ENCODE measurements at regions not wholly inside any gene's neighbourhood (a gene's known extent, or its start where the extent isn't known, plus 50 kb on each side); places are given as distances from the start of the nearest gene placed in this dataset.

- no peaks in the 10 kb centered on the region for H3K4me1 ChIP-seq (ENCODE audit: control insufficient read depth in 2 of 2, insufficient read depth in 2 of 2, low read length in 2 of 2)
- no peaks in the 10 kb centered on the region for H3K9me3 ChIP-seq (ENCODE audit: control insufficient read depth in 2 of 2, low read length in 2 of 2)
- H3K27ac ChIP-seq (ENCODE audit: low read depth in 2 of 2, low read length in 2 of 2): no peak overlapping the region
- H3K36me3 ChIP-seq (ENCODE audit: control insufficient read depth in 2 of 2, insufficient read depth in 2 of 2, low read length in 2 of 2): no peaks in the 10 kb centered on the region
- H3K9ac ChIP-seq (ENCODE audit: low read depth in 1 of 2, low read length in 2 of 2): no peak overlapping the region
- H3K4me3 ChIP-seq (ENCODE audit: low read length in 2 of 2): no peak overlapping the region
- no peaks in the 10 kb centered on the region for H3K27me3 ChIP-seq (ENCODE audit: control insufficient read depth in 2 of 2, insufficient read depth in 2 of 2, low read length in 2 of 2)
Measured at GRCh38 chr1:29973406-29973805, 737.1 kb downstream of the PTPRU start.

- Histone ChIP-seq H3K4me3 (ENCODE audit: low read length in 2 of 2) (no peak overlapping the region), H3K9me3 (ENCODE audit: control insufficient read depth in 2 of 2, low read length in 2 of 2) (no peaks in the 10 kb centered on the region), H3K4me1 (ENCODE audit: control insufficient read depth in 2 of 2, insufficient read depth in 2 of 2, low read length in 2 of 2) (no peaks in the 10 kb centered on the region), H3K27me3 (ENCODE audit: control insufficient read depth in 2 of 2, insufficient read depth in 2 of 2, low read length in 2 of 2) (no peaks in the 10 kb centered on the region), H3K27ac (ENCODE audit: low read depth in 2 of 2, low read length in 2 of 2) (no peak overlapping the region), H3K36me3 (ENCODE audit: control insufficient read depth in 2 of 2, insufficient read depth in 2 of 2, low read length in 2 of 2) (no peaks in the 10 kb centered on the region), H3K9ac (ENCODE audit: low read depth in 1 of 2, low read length in 2 of 2) (no peak overlapping the region)
Measured at GRCh38 chr1:29972421-29973053, 736.2 kb downstream of the PTPRU start.

- Histone ChIP-seq H3K9me3 (ENCODE audit: control insufficient read depth in 2 of 2, low read length in 2 of 2) (no peaks in the 10 kb centered on the region), H3K36me3 (ENCODE audit: control insufficient read depth in 2 of 2, insufficient read depth in 2 of 2, low read length in 2 of 2) (no peaks in the 10 kb centered on the region), H3K4me3 (ENCODE audit: low read length in 2 of 2) (no peak overlapping the region)
Measured at GRCh38 chr1:29971703-29972102, 735.4 kb downstream of the PTPRU start.

GRCh38 chr1:29970747-29971325, 734.5 kb downstream of the PTPRU start:
- Histone ChIP-seq H3K27me3 (ENCODE audit: control insufficient read depth in 2 of 2, insufficient read depth in 2 of 2, low read length in 2 of 2) (no peaks in the 10 kb centered on the region), H3K9ac (ENCODE audit: low read depth in 1 of 2, low read length in 2 of 2) (no peak overlapping the region), H3K27ac (ENCODE audit: low read depth in 2 of 2, low read length in 2 of 2) (no peak overlapping the region), H3K36me3 (ENCODE audit: control insufficient read depth in 2 of 2, insufficient read depth in 2 of 2, low read length in 2 of 2) (no peaks in the 10 kb centered on the region), H3K4me1 (ENCODE audit: control insufficient read depth in 2 of 2, insufficient read depth in 2 of 2, low read length in 2 of 2) (no peaks in the 10 kb centered on the region), H3K4me3 (ENCODE audit: low read length in 2 of 2) (no peak overlapping the region), H3K9me3 (ENCODE audit: control insufficient read depth in 2 of 2, low read length in 2 of 2) (no peaks in the 10 kb centered on the region)

More at GRCh38 chr1:29971703-29972102, 735.4 kb downstream of the PTPRU start:
- Histone ChIP-seq H3K4me1 (ENCODE audit: control insufficient read depth in 2 of 2, insufficient read depth in 2 of 2, low read length in 2 of 2) (no peaks in the 10 kb centered on the region), H3K27ac (ENCODE audit: low read depth in 2 of 2, low read length in 2 of 2) (no peak overlapping the region), H3K27me3 (ENCODE audit: control insufficient read depth in 2 of 2, insufficient read depth in 2 of 2, low read length in 2 of 2) (no peaks in the 10 kb centered on the region), H3K9ac (ENCODE audit: low read depth in 1 of 2, low read length in 2 of 2) (no peak overlapping the region)

GRCh38 chr1:29969576-29969975, 733.3 kb downstream of the PTPRU start:
- Histone ChIP-seq H3K36me3 (ENCODE audit: control insufficient read depth in 2 of 2, insufficient read depth in 2 of 2, low read length in 2 of 2) (no peaks in the 10 kb centered on the region), H3K9me3 (ENCODE audit: control insufficient read depth in 2 of 2, low read length in 2 of 2) (no peaks in the 10 kb centered on the region), H3K27me3 (ENCODE audit: control insufficient read depth in 2 of 2, insufficient read depth in 2 of 2, low read length in 2 of 2) (no peaks in the 10 kb centered on the region), H3K4me1 (ENCODE audit: control insufficient read depth in 2 of 2, insufficient read depth in 2 of 2, low read length in 2 of 2) (no peaks in the 10 kb centered on the region), H3K9ac (ENCODE audit: low read depth in 1 of 2, low read length in 2 of 2) (no peak overlapping the region), H3K27ac (ENCODE audit: low read depth in 2 of 2, low read length in 2 of 2) (no peak overlapping the region), H3K4me3 (ENCODE audit: low read length in 2 of 2) (no peak overlapping the region)

- no peaks in the 10 kb centered on the region for H3K27me3 ChIP-seq (ENCODE audit: control insufficient read depth in 2 of 2, insufficient read depth in 2 of 2, low read length in 2 of 2)
- no peak overlapping the region for H3K9ac ChIP-seq (ENCODE audit: low read depth in 1 of 2, low read length in 2 of 2)
Measured at GRCh38 chr1:29967261-29967660, 730.9 kb downstream of the PTPRU start.

GRCh38 chr1:29966526-29967045, 730.3 kb downstream of the PTPRU start:
- no peaks in the 10 kb centered on the region for H3K9me3 ChIP-seq (ENCODE audit: control insufficient read depth in 2 of 2, low read length in 2 of 2)
- H3K27ac ChIP-seq (ENCODE audit: low read depth in 2 of 2, low read length in 2 of 2): no peak overlapping the region
- H3K4me1 ChIP-seq (ENCODE audit: control insufficient read depth in 2 of 2, insufficient read depth in 2 of 2, low read length in 2 of 2): no peaks in the 10 kb centered on the region
- no peaks in the 10 kb centered on the region for H3K36me3 ChIP-seq (ENCODE audit: control insufficient read depth in 2 of 2, insufficient read depth in 2 of 2, low read length in 2 of 2)
- no peak overlapping the region for H3K4me3 ChIP-seq (ENCODE audit: low read length in 2 of 2)
- H3K9ac ChIP-seq (ENCODE audit: low read depth in 1 of 2, low read length in 2 of 2): no peak overlapping the region
- H3K27me3 ChIP-seq (ENCODE audit: control insufficient read depth in 2 of 2, insufficient read depth in 2 of 2, low read length in 2 of 2): no peaks in the 10 kb centered on the region

More at GRCh38 chr1:29967261-29967660, 730.9 kb downstream of the PTPRU start:
- no peak overlapping the region for H3K4me3 ChIP-seq (ENCODE audit: low read length in 2 of 2)
- H3K36me3 ChIP-seq (ENCODE audit: control insufficient read depth in 2 of 2, insufficient read depth in 2 of 2, low read length in 2 of 2): no peaks in the 10 kb centered on the region
- no peaks in the 10 kb centered on the region for H3K9me3 ChIP-seq (ENCODE audit: control insufficient read depth in 2 of 2, low read length in 2 of 2)
- H3K27ac ChIP-seq (ENCODE audit: low read depth in 2 of 2, low read length in 2 of 2): no peak overlapping the region
- no peaks in the 10 kb centered on the region for H3K4me1 ChIP-seq (ENCODE audit: control insufficient read depth in 2 of 2, insufficient read depth in 2 of 2, low read length in 2 of 2)

GRCh38 chr1:29964718-29965533, 728.6 kb downstream of the PTPRU start:
- no peaks in the 10 kb centered on the region for H3K4me1 ChIP-seq (ENCODE audit: control insufficient read depth in 2 of 2, insufficient read depth in 2 of 2, low read length in 2 of 2)
- H3K9me3 ChIP-seq (ENCODE audit: control insufficient read depth in 2 of 2, low read length in 2 of 2): no peaks in the 10 kb centered on the region
- H3K4me3 ChIP-seq (ENCODE audit: low read length in 2 of 2): no peak overlapping the region
- H3K27me3 ChIP-seq (ENCODE audit: control insufficient read depth in 2 of 2, insufficient read depth in 2 of 2, low read length in 2 of 2): no peaks in the 10 kb centered on the region
- no peak overlapping the region for H3K27ac ChIP-seq (ENCODE audit: low read depth in 2 of 2, low read length in 2 of 2)
- no peak overlapping the region for H3K9ac ChIP-seq (ENCODE audit: low read depth in 1 of 2, low read length in 2 of 2)
- H3K36me3 ChIP-seq (ENCODE audit: control insufficient read depth in 2 of 2, insufficient read depth in 2 of 2, low read length in 2 of 2): no peaks in the 10 kb centered on the region

GRCh38 chr1:29963946-29964345, 727.6 kb downstream of the PTPRU start:
- no peaks in the 10 kb centered on the region for H3K27me3 ChIP-seq (ENCODE audit: control insufficient read depth in 2 of 2, insufficient read depth in 2 of 2, low read length in 2 of 2)
- H3K27ac ChIP-seq (ENCODE audit: low read depth in 2 of 2, low read length in 2 of 2): no peak overlapping the region
- H3K4me1 ChIP-seq (ENCODE audit: control insufficient read depth in 2 of 2, insufficient read depth in 2 of 2, low read length in 2 of 2): no peaks in the 10 kb centered on the region
- H3K9ac ChIP-seq (ENCODE audit: low read depth in 1 of 2, low read length in 2 of 2): no peak overlapping the region
- no peaks in the 10 kb centered on the region for H3K9me3 ChIP-seq (ENCODE audit: control insufficient read depth in 2 of 2, low read length in 2 of 2)
- H3K4me3 ChIP-seq (ENCODE audit: low read length in 2 of 2): no peak overlapping the region
- no peaks in the 10 kb centered on the region for H3K36me3 ChIP-seq (ENCODE audit: control insufficient read depth in 2 of 2, insufficient read depth in 2 of 2, low read length in 2 of 2)

- Histone ChIP-seq H3K27ac (ENCODE audit: low read depth in 2 of 2, low read length in 2 of 2) (no peak overlapping the region), H3K9me3 (ENCODE audit: control insufficient read depth in 2 of 2, low read length in 2 of 2) (no peaks in the 10 kb centered on the region)
Measured at GRCh38 chr1:29962831-29963247, 726.5 kb downstream of the PTPRU start.

More at GRCh38 chr1:29962831-29963247, 726.5 kb downstream of the PTPRU start:
- no peaks in the 10 kb centered on the region for H3K27me3 ChIP-seq (ENCODE audit: control insufficient read depth in 2 of 2, insufficient read depth in 2 of 2, low read length in 2 of 2)
- H3K4me3 ChIP-seq (ENCODE audit: low read length in 2 of 2): no peak overlapping the region
- no peaks in the 10 kb centered on the region for H3K36me3 ChIP-seq (ENCODE audit: control insufficient read depth in 2 of 2, insufficient read depth in 2 of 2, low read length in 2 of 2)
- no peaks in the 10 kb centered on the region for H3K4me1 ChIP-seq (ENCODE audit: control insufficient read depth in 2 of 2, insufficient read depth in 2 of 2, low read length in 2 of 2)
- no peak overlapping the region for H3K9ac ChIP-seq (ENCODE audit: low read depth in 1 of 2, low read length in 2 of 2)

Measured in mucosa of rectum (tissue), 2 donors.